ENCODE measurements at regions not wholly inside any gene's neighbourhood (a gene's known extent, or its start where the extent isn't known, plus 50 kb on each side); places are given as distances from the start of the nearest gene placed in this dataset.

DNA sequence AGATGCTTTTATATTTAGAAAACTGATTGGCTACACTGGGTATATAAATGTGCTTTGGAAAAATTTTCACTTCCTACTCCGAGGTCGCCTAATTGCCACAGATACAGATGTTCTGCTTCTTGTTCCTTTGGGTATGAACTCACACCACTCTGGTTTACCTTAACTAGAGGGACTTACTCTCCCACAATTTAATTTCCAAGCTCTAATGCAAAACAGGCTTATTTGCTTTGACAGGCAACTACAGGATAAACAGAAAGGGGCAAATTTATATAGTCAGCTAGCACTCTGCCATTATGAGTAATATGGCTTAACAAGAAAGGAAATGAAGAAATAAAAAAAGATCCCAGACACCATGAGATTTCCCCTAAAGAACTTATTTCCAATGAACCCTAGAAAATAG is 156.9 kb upstream of the ZFP64 start (continued):
- TF ChIP-seq CTCF (IDR thresholded peaks at IDR 0.05; ENCODE audit: low read depth, low read length, missing input control) = no peak
- TF ChIP-seq TAF1 (conservative IDR thresholded peaks at IDR 0.05) = no peak
- no peak for TF ChIP-seq ATF3 (IDR thresholded peaks at IDR 0.05)
- no peak for TF ChIP-seq RXRA (IDR thresholded peaks at IDR 0.05)
- no peak for TF ChIP-seq GABPA (IDR thresholded peaks at IDR 0.05 in 1 of 2, conservative IDR thresholded peaks at IDR 0.05 in 1 of 2)
- TF ChIP-seq FOXA1 (IDR thresholded peaks at IDR 0.05) = no peak

- no peaks in the 10 kb centered on the region for H3K4me1 ChIP-seq (ENCODE audit: control insufficient read depth in 4 of 4, insufficient read depth in 4 of 4, low read length in 3 of 4)
- no peak overlapping the region for H3K27ac ChIP-seq (ENCODE audit: low read depth in 1 of 2, low read length in 2 of 2)
- no peaks in the 10 kb centered on the region for H3K27me3 ChIP-seq (ENCODE audit: control insufficient read depth in 4 of 4, insufficient read depth in 4 of 4, low read length in 3 of 4)
- TF ChIP-seq, protein P1, sequence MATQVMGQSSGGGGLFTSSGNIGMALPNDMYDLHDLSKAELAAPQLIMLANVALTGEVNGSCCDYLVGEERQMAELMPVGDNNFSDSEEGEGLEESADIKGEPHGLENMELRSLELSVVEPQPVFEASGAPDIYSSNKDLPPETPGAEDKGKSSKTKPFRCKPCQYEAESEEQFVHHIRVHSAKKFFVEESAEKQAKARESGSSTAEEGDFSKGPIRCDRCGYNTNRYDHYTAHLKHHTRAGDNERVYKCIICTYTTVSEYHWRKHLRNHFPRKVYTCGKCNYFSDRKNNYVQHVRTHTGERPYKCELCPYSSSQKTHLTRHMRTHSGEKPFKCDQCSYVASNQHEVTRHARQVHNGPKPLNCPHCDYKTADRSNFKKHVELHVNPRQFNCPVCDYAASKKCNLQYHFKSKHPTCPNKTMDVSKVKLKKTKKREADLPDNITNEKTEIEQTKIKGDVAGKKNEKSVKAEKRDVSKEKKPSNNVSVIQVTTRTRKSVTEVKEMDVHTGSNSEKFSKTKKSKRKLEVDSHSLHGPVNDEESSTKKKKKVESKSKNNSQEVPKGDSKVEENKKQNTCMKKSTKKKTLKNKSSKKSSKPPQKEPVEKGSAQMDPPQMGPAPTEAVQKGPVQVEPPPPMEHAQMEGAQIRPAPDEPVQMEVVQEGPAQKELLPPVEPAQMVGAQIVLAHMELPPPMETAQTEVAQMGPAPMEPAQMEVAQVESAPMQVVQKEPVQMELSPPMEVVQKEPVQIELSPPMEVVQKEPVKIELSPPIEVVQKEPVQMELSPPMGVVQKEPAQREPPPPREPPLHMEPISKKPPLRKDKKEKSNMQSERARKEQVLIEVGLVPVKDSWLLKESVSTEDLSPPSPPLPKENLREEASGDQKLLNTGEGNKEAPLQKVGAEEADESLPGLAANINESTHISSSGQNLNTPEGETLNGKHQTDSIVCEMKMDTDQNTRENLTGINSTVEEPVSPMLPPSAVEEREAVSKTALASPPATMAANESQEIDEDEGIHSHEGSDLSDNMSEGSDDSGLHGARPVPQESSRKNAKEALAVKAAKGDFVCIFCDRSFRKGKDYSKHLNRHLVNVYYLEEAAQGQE (IDR thresholded peaks at IDR 0.05) = no peak
- TF ChIP-seq EGR1 (IDR thresholded peaks at IDR 0.05; ENCODE audit: low read depth in 2 of 2) (no peak), HNF4G (IDR thresholded peaks at IDR 0.05) (no peak), SP1 (IDR thresholded peaks at IDR 0.05) (no peak), JUND (IDR thresholded peaks at IDR 0.05) (no peak), YY1 (IDR thresholded peaks at IDR 0.05) (no peak), RAD21 (IDR thresholded peaks at IDR 0.05) (no peak), RXRA (IDR thresholded peaks at IDR 0.05) (no peak), FOXA1 (IDR thresholded peaks at IDR 0.05) (no peak), TAF1 (conservative IDR thresholded peaks at IDR 0.05) (no peak), FOXA2 (IDR thresholded peaks at IDR 0.05) (no peak), ATF3 (IDR thresholded peaks at IDR 0.05) (no peak), CTCF (IDR thresholded peaks at IDR 0.05; ENCODE audit: low read depth, low read length, missing input control) (no peak), NR2F2 (IDR thresholded peaks at IDR 0.05) (no peak), HNF4A (conservative IDR thresholded peaks at IDR 0.05) (no peak), GABPA (IDR thresholded peaks at IDR 0.05 in 1 of 2, conservative IDR thresholded peaks at IDR 0.05 in 1 of 2) (no peak)
- TF ChIP-seq, protein P2, sequence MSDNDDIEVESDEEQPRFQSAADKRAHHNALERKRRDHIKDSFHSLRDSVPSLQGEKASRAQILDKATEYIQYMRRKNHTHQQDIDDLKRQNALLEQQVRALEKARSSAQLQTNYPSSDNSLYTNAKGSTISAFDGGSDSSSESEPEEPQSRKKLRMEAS (IDR thresholded peaks at IDR 0.05) = no peak
- TF ChIP-seq, protein P3, sequence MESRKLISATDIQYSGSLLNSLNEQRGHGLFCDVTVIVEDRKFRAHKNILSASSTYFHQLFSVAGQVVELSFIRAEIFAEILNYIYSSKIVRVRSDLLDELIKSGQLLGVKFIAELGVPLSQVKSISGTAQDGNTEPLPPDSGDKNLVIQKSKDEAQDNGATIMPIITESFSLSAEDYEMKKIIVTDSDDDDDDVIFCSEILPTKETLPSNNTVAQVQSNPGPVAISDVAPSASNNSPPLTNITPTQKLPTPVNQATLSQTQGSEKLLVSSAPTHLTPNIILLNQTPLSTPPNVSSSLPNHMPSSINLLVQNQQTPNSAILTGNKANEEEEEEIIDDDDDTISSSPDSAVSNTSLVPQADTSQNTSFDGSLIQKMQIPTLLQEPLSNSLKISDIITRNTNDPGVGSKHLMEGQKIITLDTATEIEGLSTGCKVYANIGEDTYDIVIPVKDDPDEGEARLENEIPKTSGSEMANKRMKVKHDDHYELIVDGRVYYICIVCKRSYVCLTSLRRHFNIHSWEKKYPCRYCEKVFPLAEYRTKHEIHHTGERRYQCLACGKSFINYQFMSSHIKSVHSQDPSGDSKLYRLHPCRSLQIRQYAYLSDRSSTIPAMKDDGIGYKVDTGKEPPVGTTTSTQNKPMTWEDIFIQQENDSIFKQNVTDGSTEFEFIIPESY (IDR thresholded peaks at IDR 0.05) = no peak
- 77% methylated on average over 2 of the region's 2 CpGs for WGBS
- H3K9me3 ChIP-seq (ENCODE audit: control insufficient read depth in 4 of 4, low read length in 3 of 4) = no peaks in the 10 kb centered on the region
- H3K4me3 ChIP-seq (ENCODE audit: low read depth in 1 of 3, low read length in 3 of 3) = no peak overlapping the region
- H3K9ac ChIP-seq (ENCODE audit: low read depth in 1 of 2, low read length in 2 of 2) = no peak overlapping the region
- no peaks in the 10 kb centered on the region for H3K36me3 ChIP-seq (ENCODE audit: control insufficient read depth in 4 of 4, insufficient read depth in 3 of 4, low read depth in 1 of 4, low read length in 3 of 4)
- DNase-seq (ENCODE audit: low spot score) = no peak
These were observed 155.2 kb upstream of the ZFP64 start for GRCh38 chr20:52346797-52347196.
